Astrocyte (in vitro differentiated cells and primary cell): ENCODE measurements at regions not wholly inside any gene's neighbourhood (a gene's known extent, or its start where the extent isn't known, plus 50 kb on each side); places are given as distances from the start of the nearest gene placed in this dataset.

Experiments
- DNase-seq: peaks from one replicate; pipeline ENCODE4 v3.0.0-alpha.2; 2010; ENCODE audit warnings: low read depth
- FAIRE-seq: peaks from 2 replicates; lab custom pipeline; 2011; peaks lifted over from hg19 to GRCh38; lab: Jason Lieb, UNC
- H2AFZ ChIP-seq: 2 replicates; pipeline ENCODE4 v1.6.0; 2012; ENCODE audit warnings: low read depth, low read length, inconsistent platforms
- H3K27ac ChIP-seq: 2 replicates; pipeline ENCODE4 v1.5.1; 2011; ENCODE audit warnings: low read depth, low read length, inconsistent platforms
- H3K27me3 ChIP-seq: 2 replicates; pipeline ENCODE4 v1.6.0; 2011; ENCODE audit warnings: low read length, inconsistent platforms; ENCODE audit not compliant: insufficient read depth
- H3K36me3 ChIP-seq: 2 replicates; pipeline ENCODE4 v1.5.1; 2011; ENCODE audit warnings: low read length, inconsistent platforms; ENCODE audit not compliant: insufficient read depth
- H3K4me1 ChIP-seq: 2 replicates; pipeline ENCODE4 v1.5.1; 2011; ENCODE audit warnings: low read length, inconsistent platforms; ENCODE audit not compliant: insufficient read depth
- H3K4me2 ChIP-seq: 2 replicates; pipeline ENCODE4 v1.6.0; 2012; ENCODE audit warnings: low read length, inconsistent platforms
- H3K4me3 ChIP-seq: 2 replicates; pipeline ENCODE4 v1.5.1; 2011; ENCODE audit warnings: low read depth, mild to moderate bottlenecking, low read length, inconsistent platforms; ENCODE audit not compliant: insufficient read depth
- H3K79me2 ChIP-seq: 2 replicates; pipeline ENCODE4 v1.6.0; 2012; ENCODE audit warnings: mild to moderate bottlenecking, low read length, inconsistent platforms; ENCODE audit not compliant: insufficient read depth
- H3K9ac ChIP-seq: 2 replicates; pipeline ENCODE4 v1.6.0; 2012; ENCODE audit warnings: mild to moderate bottlenecking, low read length, inconsistent platforms
- H3K9me3 ChIP-seq: 2 replicates; pipeline ENCODE4 v1.5.1; 2012; ENCODE audit warnings: low read depth, mild to moderate bottlenecking, low read length, inconsistent platforms; ENCODE audit not compliant: insufficient read depth
- H4K20me1 ChIP-seq: 2 replicates; pipeline ENCODE4 v1.6.0; 2012; ENCODE audit warnings: low read length, inconsistent platforms; ENCODE audit not compliant: insufficient read depth
- H3K27ac Mint-ChIP-seq: one replicate; pipeline ENCODE4 v1.8.0; 2021; ENCODE audit warnings: mild to moderate bottlenecking, mixed read lengths; ENCODE audit not compliant: unreplicated experiment
- H3K27me3 Mint-ChIP-seq: one replicate; pipeline ENCODE4 v1.8.0; 2021; ENCODE audit warnings: low read depth, mixed read lengths; ENCODE audit not compliant: unreplicated experiment
- H3K36me3 Mint-ChIP-seq: one replicate; pipeline ENCODE4 v1.8.0; 2021; ENCODE audit warnings: low read depth, mixed read lengths; ENCODE audit not compliant: unreplicated experiment
- H3K4me1 Mint-ChIP-seq: one replicate; pipeline ENCODE4 v1.8.0; 2021; ENCODE audit warnings: low read depth, mixed read lengths; ENCODE audit not compliant: unreplicated experiment
- H3K4me3 Mint-ChIP-seq: one replicate; pipeline ENCODE4 v1.8.0; 2021; ENCODE audit warnings: mild to moderate bottlenecking, moderate library complexity, mixed read lengths; ENCODE audit not compliant: unreplicated experiment
- H3K9me3 Mint-ChIP-seq: one replicate; pipeline ENCODE4 v1.8.0; 2021; ENCODE audit warnings: mild to moderate bottlenecking, mixed read lengths; ENCODE audit not compliant: unreplicated experiment
- CTCF ChIP-seq: IDR thresholded peaks from 2 replicates; pipeline ENCODE4 v1.5.1; 2011; ENCODE audit warnings: low read depth, mild to moderate bottlenecking, inconsistent platforms, low read length, moderate library complexity; ENCODE audit not compliant: insufficient read depth
- EZH2 ChIP-seq: IDR thresholded peaks from 2 replicates; pipeline ENCODE4 v1.6.1; 2012; ENCODE audit warnings: mild to moderate bottlenecking, low read length, inconsistent platforms; ENCODE audit not compliant: insufficient read depth

DNA sequence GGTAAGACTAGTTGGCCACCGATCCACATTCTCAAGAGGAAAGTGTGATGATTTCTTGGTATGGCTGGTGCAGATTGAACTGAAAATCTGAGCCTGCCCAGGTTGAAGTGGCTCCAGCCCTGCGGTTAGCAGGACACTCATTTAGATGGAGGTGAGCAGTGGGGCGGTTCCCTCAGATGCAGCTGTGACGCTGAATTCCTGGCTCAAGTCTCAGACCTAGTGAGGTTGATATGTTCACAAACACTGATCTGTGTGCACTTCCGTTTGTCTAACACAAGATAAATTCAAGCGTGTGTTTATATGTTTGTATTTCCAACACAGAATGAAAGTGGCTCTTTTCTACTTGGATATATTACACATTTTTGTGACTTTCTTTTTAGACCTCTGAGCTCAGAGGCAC is 83.4 kb upstream of the FRMD1 start:
- no peak for DNase-seq
- Histone ChIP-seq H3K27ac (no peak overlapping the region), H3K36me3 (no peaks in the 10 kb centered on the region), H3K27me3 (no peaks in the 10 kb centered on the region), H4K20me1 (no peaks in the 10 kb centered on the region), H3K4me2 (no peak overlapping the region), H3K9ac (no peak overlapping the region), H3K9me3 (peaks cover 2% of the 10 kb centered on the region), H3K4me1 (peaks cover 14% of the 10 kb centered on the region), H3K79me2 (no peaks in the 10 kb centered on the region), H2AFZ (no peak overlapping the region), H3K4me3 (no peak overlapping the region)
- Mint-ChIP-seq H3K4me3 (no peak overlapping the region), H3K36me3 (no peaks in the 10 kb centered on the region), H3K27me3 (peaks cover 16% of the 10 kb centered on the region), H3K9me3 (no peaks in the 10 kb centered on the region), H3K4me1 (peaks cover 15% of the 10 kb centered on the region), H3K27ac (no peak overlapping the region)
- TF ChIP-seq EZH2 (no peak), CTCF (no peak)
- FAIRE-seq, result no peak

DNA sequence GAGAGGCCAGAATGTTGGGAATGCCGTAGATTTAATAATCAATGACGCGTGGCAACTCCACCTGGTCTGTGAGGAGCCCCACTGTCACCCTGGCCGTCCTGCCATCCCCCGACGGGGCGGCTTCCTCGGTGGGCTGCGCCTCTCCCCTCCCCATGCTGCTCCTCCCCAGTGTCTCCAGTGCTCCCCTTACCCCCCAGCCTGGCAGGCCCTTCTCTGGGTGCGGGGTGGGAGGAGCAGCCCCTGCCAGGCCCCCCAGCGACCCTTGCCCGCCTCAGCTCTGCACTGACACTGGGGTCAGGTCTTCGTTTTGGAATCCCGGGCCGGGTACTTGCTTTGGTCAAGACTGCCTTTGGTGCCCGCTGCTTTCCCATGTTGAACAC is 82.3 kb upstream of the FRMD1 start:
- DNase-seq, result no peak
- Histone ChIP-seq H3K27ac (no peak overlapping the region), H3K4me2 (no peak overlapping the region), H2AFZ (no peak overlapping the region), H3K27me3 (no peaks in the 10 kb centered on the region), H4K20me1 (no peaks in the 10 kb centered on the region), H3K36me3 (no peaks in the 10 kb centered on the region), H3K79me2 (no peaks in the 10 kb centered on the region), H3K4me1 (peaks cover 21% of the 10 kb centered on the region), H3K9ac (no peak overlapping the region), H3K9me3 (no peaks in the 10 kb centered on the region), H3K4me3 (no peak overlapping the region)
- H3K27ac Mint-ChIP-seq, result no peak overlapping the region
- FAIRE-seq, result no peak
- H3K27me3 Mint-ChIP-seq, result peaks cover 14% of the 10 kb centered on the region
- peaks cover 24% of the 10 kb centered on the region for H3K4me1 Mint-ChIP-seq
- TF ChIP-seq CTCF, result no peak
- TF ChIP-seq EZH2, result no peak
- H3K4me3 Mint-ChIP-seq, result no peak overlapping the region
- H3K9me3 Mint-ChIP-seq, result no peaks in the 10 kb centered on the region
- H3K36me3 Mint-ChIP-seq, result no peaks in the 10 kb centered on the region

DNA sequence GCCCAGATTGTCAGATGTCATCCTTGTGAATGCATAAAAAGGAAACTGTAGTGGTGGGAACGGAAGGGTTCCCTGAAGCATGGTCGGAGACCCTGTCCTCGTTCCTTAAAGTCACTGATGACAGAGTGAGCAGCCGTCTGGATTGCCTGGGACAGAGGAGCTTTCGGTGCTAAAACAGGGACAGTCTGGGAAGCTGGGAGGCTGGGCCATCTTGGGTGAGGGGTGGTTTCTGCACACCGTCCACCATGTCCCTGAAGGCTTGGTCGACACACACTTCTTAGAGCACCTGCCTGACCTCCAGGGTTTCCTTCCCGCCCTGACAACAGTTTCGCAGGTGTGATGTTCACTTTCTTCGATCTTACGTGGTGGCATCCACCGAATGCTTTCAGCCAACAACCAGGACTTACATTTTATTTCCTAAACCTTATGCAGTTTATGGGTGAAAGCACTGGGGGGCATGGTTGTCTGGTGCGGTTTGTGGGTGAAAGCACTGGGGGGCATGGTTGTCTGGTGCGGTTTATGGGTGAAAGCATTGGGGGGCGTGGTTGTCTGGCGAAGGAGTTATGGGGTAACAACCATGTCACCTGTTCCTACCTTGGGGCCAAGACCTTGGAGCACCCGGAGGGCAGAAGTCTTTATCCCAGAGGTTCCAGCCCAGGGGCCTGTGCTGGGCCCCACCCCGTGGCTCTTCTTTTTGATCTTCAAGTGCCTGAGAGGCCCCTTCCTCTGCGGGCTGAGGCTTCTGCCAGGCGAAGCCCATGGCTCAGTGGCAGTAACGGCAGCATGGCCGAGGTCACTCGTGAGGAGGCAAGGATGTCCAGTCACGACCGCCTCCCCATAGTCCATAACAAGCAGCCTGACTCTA is 81.7 kb upstream of the FRMD1 start:
- Histone ChIP-seq H3K9me3 (no peaks in the 10 kb centered on the region), H3K4me2 (no peak overlapping the region), H3K27me3 (no peaks in the 10 kb centered on the region), H3K79me2 (no peaks in the 10 kb centered on the region), H4K20me1 (no peaks in the 10 kb centered on the region), H3K36me3 (no peaks in the 10 kb centered on the region), H3K27ac (no peak overlapping the region), H3K4me3 (no peak overlapping the region), H3K4me1 (peaks cover 21% of the 10 kb centered on the region), H2AFZ (no peak overlapping the region), H3K9ac (no peak overlapping the region)
- Mint-ChIP-seq H3K27me3 (peaks cover 14% of the 10 kb centered on the region), H3K36me3 (no peaks in the 10 kb centered on the region), H3K4me3 (no peak overlapping the region), H3K9me3 (no peaks in the 10 kb centered on the region), H3K4me1 (peaks cover 30% of the 10 kb centered on the region), H3K27ac (no peak overlapping the region)
- DNase-seq (no peak), FAIRE-seq (no peak)
- TF ChIP-seq EZH2 (no peak), CTCF (no peak)
